ENCODE measurements at regions not wholly inside any gene's neighbourhood (a gene's known extent, or its start where the extent isn't known, plus 50 kb on each side); places are given as distances from the start of the nearest gene placed in this dataset.

GRCh38 chr5:2910401-2911175 lies 159.1 kb upstream of the IRX2 start:
- ATAC-seq (no peak), DNase-seq (ENCODE audit: low spot score in 2 of 2) (no peak)
- Mint-ChIP-seq H3K27ac (no peak overlapping the region), H3K4me1 (no peaks in the 10 kb centered on the region), H3K4me3 (no peak overlapping the region), H3K9me3 (peaks cover 14% of the 10 kb centered on the region), H3K36me3 (no peaks in the 10 kb centered on the region)

GRCh38 chr5:2909035-2909434 lies 157.6 kb upstream of the IRX2 start:
- peaks cover 7% of the 10 kb centered on the region for H3K9me3 Mint-ChIP-seq
- no peak for ATAC-seq
- DNase-seq (ENCODE audit: low spot score in 2 of 2) = no peak
- H3K36me3 Mint-ChIP-seq = no peaks in the 10 kb centered on the region
- no peak overlapping the region for H3K27ac Mint-ChIP-seq
- no peaks in the 10 kb centered on the region for H3K4me1 Mint-ChIP-seq
- no peak overlapping the region for H3K4me3 Mint-ChIP-seq

- Mint-ChIP-seq H3K36me3 (no peaks in the 10 kb centered on the region), H3K4me1 (no peaks in the 10 kb centered on the region), H3K4me3 (no peak overlapping the region), H3K27ac (no peak overlapping the region), H3K9me3 (peaks cover 4% of the 10 kb centered on the region)
- DNase-seq (ENCODE audit: low spot score in 2 of 2) = no peak
- no peak for ATAC-seq
These were observed 156.6 kb upstream of the IRX2 start for GRCh38 chr5:2908086-2908485.

- no peaks in the 10 kb centered on the region for H3K4me1 Mint-ChIP-seq
- no peaks in the 10 kb centered on the region for H3K36me3 Mint-ChIP-seq
- no peaks in the 10 kb centered on the region for H3K9me3 Mint-ChIP-seq
- no peak overlapping the region for H3K4me3 Mint-ChIP-seq
- ATAC-seq = no peak
- H3K27ac Mint-ChIP-seq = no peak overlapping the region
- DNase-seq (ENCODE audit: low spot score in 2 of 2) = no peak
These were observed 155.0 kb upstream of the IRX2 start for GRCh38 chr5:2906302-2907090.

GRCh38 chr5:2905741-2906140 lies 154.3 kb upstream of the IRX2 start:
- H3K9me3 Mint-ChIP-seq = no peaks in the 10 kb centered on the region
- no peaks in the 10 kb centered on the region for H3K36me3 Mint-ChIP-seq
- no peak overlapping the region for H3K4me3 Mint-ChIP-seq
- DNase-seq (ENCODE audit: low spot score in 2 of 2) (no peak), ATAC-seq (no peak)
- H3K27ac Mint-ChIP-seq = no peak overlapping the region
- no peaks in the 10 kb centered on the region for H3K4me1 Mint-ChIP-seq

GRCh38 chr5:2904956-2905355 lies 153.5 kb upstream of the IRX2 start:
- H3K4me3 Mint-ChIP-seq = no peak overlapping the region
- no peak overlapping the region for H3K27ac Mint-ChIP-seq
- H3K4me1 Mint-ChIP-seq = no peaks in the 10 kb centered on the region
- ATAC-seq (no peak), DNase-seq (ENCODE audit: low spot score in 2 of 2) (no peak)
- no peaks in the 10 kb centered on the region for H3K36me3 Mint-ChIP-seq
- H3K9me3 Mint-ChIP-seq = no peaks in the 10 kb centered on the region

GRCh38 chr5:2904399-2904798 lies 152.9 kb upstream of the IRX2 start:
- Mint-ChIP-seq H3K9me3 (no peaks in the 10 kb centered on the region), H3K4me3 (no peak overlapping the region), H3K27ac (no peak overlapping the region), H3K4me1 (no peaks in the 10 kb centered on the region), H3K36me3 (no peaks in the 10 kb centered on the region)
- no peak for ATAC-seq
- DNase-seq (ENCODE audit: low spot score in 2 of 2) = no peak

- Mint-ChIP-seq H3K27ac (no peak overlapping the region), H3K4me3 (no peak overlapping the region), H3K36me3 (no peaks in the 10 kb centered on the region), H3K9me3 (no peaks in the 10 kb centered on the region), H3K4me1 (no peaks in the 10 kb centered on the region)
- ATAC-seq (no peak), DNase-seq (ENCODE audit: low spot score in 2 of 2) (peak in 1 of 2 donors; percentile 17)
These were observed 152.2 kb upstream of the IRX2 start for GRCh38 chr5:2903451-2904395.

- Mint-ChIP-seq H3K4me1 (no peaks in the 10 kb centered on the region), H3K36me3 (no peaks in the 10 kb centered on the region), H3K4me3 (no peak overlapping the region), H3K27ac (no peak overlapping the region), H3K9me3 (no peaks in the 10 kb centered on the region)
- ATAC-seq (no peak), DNase-seq (ENCODE audit: low spot score in 2 of 2) (no peak)
These were observed 151.3 kb upstream of the IRX2 start for GRCh38 chr5:2902742-2903297.

GRCh38 chr5:2902186-2902585 lies 150.7 kb upstream of the IRX2 start:
- H3K4me3 Mint-ChIP-seq = no peak overlapping the region
- no peak for DNase-seq (ENCODE audit: low spot score in 2 of 2)
- no peaks in the 10 kb centered on the region for H3K4me1 Mint-ChIP-seq
- ATAC-seq = no peak
- H3K9me3 Mint-ChIP-seq = no peaks in the 10 kb centered on the region
- no peak overlapping the region for H3K27ac Mint-ChIP-seq
- no peaks in the 10 kb centered on the region for H3K36me3 Mint-ChIP-seq

GRCh38 chr5:2901511-2901910 lies 150.0 kb upstream of the IRX2 start:
- DNase-seq (ENCODE audit: low spot score in 2 of 2) (no peak), ATAC-seq (no peak)
- Mint-ChIP-seq H3K27ac (no peak overlapping the region), H3K4me1 (no peaks in the 10 kb centered on the region), H3K9me3 (no peaks in the 10 kb centered on the region), H3K36me3 (no peaks in the 10 kb centered on the region), H3K4me3 (no peak overlapping the region)

GRCh38 chr5:2901096-2901495 lies 149.6 kb upstream of the IRX2 start:
- Mint-ChIP-seq H3K9me3 (no peaks in the 10 kb centered on the region), H3K4me3 (no peak overlapping the region), H3K4me1 (no peaks in the 10 kb centered on the region), H3K27ac (no peak overlapping the region), H3K36me3 (no peaks in the 10 kb centered on the region)
- no peak for DNase-seq (ENCODE audit: low spot score in 2 of 2)
- no peak for ATAC-seq

GRCh38 chr5:2900360-2900759 lies 148.9 kb upstream of the IRX2 start:
- no peaks in the 10 kb centered on the region for H3K4me1 Mint-ChIP-seq
- H3K27ac Mint-ChIP-seq = no peak overlapping the region
- DNase-seq (ENCODE audit: low spot score in 2 of 2) (peak in 1 of 2 donors; percentile 0), ATAC-seq (no peak)
- no peaks in the 10 kb centered on the region for H3K36me3 Mint-ChIP-seq
- H3K4me3 Mint-ChIP-seq = no peak overlapping the region
- H3K9me3 Mint-ChIP-seq = no peaks in the 10 kb centered on the region

GRCh38 chr5:2899311-2899710 lies 147.8 kb upstream of the IRX2 start:
- Mint-ChIP-seq H3K9me3 (no peaks in the 10 kb centered on the region), H3K36me3 (no peaks in the 10 kb centered on the region), H3K27ac (no peak overlapping the region), H3K4me1 (no peaks in the 10 kb centered on the region), H3K4me3 (no peak overlapping the region)
- no peak for ATAC-seq
- DNase-seq (ENCODE audit: low spot score in 2 of 2) = no peak

GRCh38 chr5:2898661-2899060 lies 147.2 kb upstream of the IRX2 start:
- no peaks in the 10 kb centered on the region for H3K9me3 Mint-ChIP-seq
- H3K27ac Mint-ChIP-seq = no peak overlapping the region
- no peaks in the 10 kb centered on the region for H3K36me3 Mint-ChIP-seq
- DNase-seq (ENCODE audit: low spot score in 2 of 2) = no peak
- H3K4me1 Mint-ChIP-seq = no peaks in the 10 kb centered on the region
- ATAC-seq = no peak
- H3K4me3 Mint-ChIP-seq = no peak overlapping the region
